HepG2 (cell line): ENCODE measurements at regions not wholly inside any gene's neighbourhood (a gene's known extent, or its start where the extent isn't known, plus 50 kb on each side); places are given as distances from the start of the nearest gene placed in this dataset.

ENCODE experiments used
- ATAC-seq: fragments of 200-7000 bp; cut with Tn5 transposase; 3 replicates; pipeline ENCODE4 v1.9.1; 2020; ENCODE audit warnings: mild to moderate bottlenecking, moderate library complexity
- BruUV-seq: library from RNA; stranded (reverse); fragments of 400-500 nt; replicated peaks from 2 replicates; lab custom pipeline; 2021; lab: Mats Ljungman, UMichigan
- CTCF ChIA-PET: fragments of 300-600 bp; formaldehyde crosslinking; extraction: SDS; loops from one replicate; lab custom pipeline; 2021; ENCODE audit warnings: low total read pairs, inconsistent platforms, low intra/inter-chr PET ratio; lab: Yijun Ruan, JAX
- POLR2A ChIA-PET: fragments of 350-600 bp; sonication (Branson Sonifier 250); formaldehyde crosslinking; loops from one replicate; lab custom pipeline; 2020; ENCODE audit warnings: antibody characterized with exemption, inconsistent platforms; lab: Yijun Ruan, JAX
- DNase-seq: peaks from one replicate; pipeline ENCODE4 v3.0.0-alpha.2; 2015; ENCODE audit warnings: low spot score
- FAIRE-seq: peaks from 3 replicates; lab custom pipeline; 2011; peaks lifted over from hg19 to GRCh38; lab: Jason Lieb, UNC
- H2AFZ ChIP-seq: one replicate; pipeline ENCODE4 v1.6.1; 2011; ENCODE audit warnings: low read length, inconsistent platforms
- H3K27ac ChIP-seq: fragments of 300-600 bp; 3 replicates; pipeline ENCODE4 v1.8.0; 2011; ENCODE audit warnings: mixed run types, mild to moderate bottlenecking, mixed read lengths, low read length, inconsistent platforms; ENCODE audit not compliant: insufficient read depth; ENCODE audit errors: extremely low read length
- H3K27me3 ChIP-seq, 2 experiments: fragments of 200-600 bp in 1 of 2; 2 replicates in 1 of 2; 3 replicates in 1 of 2; pipeline versions ENCODE4 v1.6.0 to v1.8.0; 2011; ENCODE audit warnings: low read length in 2 of 2, mild to moderate bottlenecking in 2 of 2, moderate library complexity in 2 of 2, inconsistent platforms in 1 of 2; ENCODE audit not compliant: insufficient read depth in 2 of 2, control insufficient read depth in 1 of 2
- H3K36me3 ChIP-seq, 2 experiments: fragments of 200-600 bp in 1 of 2; replicated peaks in 1 of 2; 2 replicates in 1 of 2; 3 replicates in 1 of 2; pipeline versions ENCODE4 v1.5.1 to v1.8.0; 2011; ENCODE audit warnings: low read length in 2 of 2, inconsistent platforms in 1 of 2; ENCODE audit not compliant: insufficient read depth in 2 of 2, control insufficient read depth in 1 of 2
- H3K4me1 ChIP-seq: 2 replicates; pipeline ENCODE4 v1.5.1; 2012; ENCODE audit warnings: low read length, inconsistent platforms; ENCODE audit not compliant: insufficient read depth
- H3K4me2 ChIP-seq: 2 replicates; pipeline ENCODE4 v1.6.0; 2011; ENCODE audit warnings: low read depth, low read length, inconsistent platforms
- H3K4me3 ChIP-seq, 3 experiments: fragments of 200-600 bp in 1 of 3; sonication (generic), shearing (Covaris generic) in 1 of 3; replicated peaks in 1 of 3; 2 replicates each; pipeline ENCODE4 v1.5.1; 2011 to 2016; ENCODE audit warnings: low read length in 3 of 3, inconsistent platforms in 2 of 3, low read depth in 2 of 3, mild to moderate bottlenecking in 2 of 3, control low read depth in 1 of 3, mixed read lengths in 1 of 3; ENCODE audit not compliant: insufficient read depth in 1 of 3
- H3K79me2 ChIP-seq: one replicate; pipeline ENCODE4 v1.6.1; 2011; ENCODE audit warnings: low read length, inconsistent platforms; ENCODE audit not compliant: insufficient read depth
- H3K9ac ChIP-seq: 2 replicates; pipeline ENCODE4 v1.6.0; 2011; ENCODE audit warnings: mild to moderate bottlenecking, low read depth, low read length, inconsistent platforms; ENCODE audit not compliant: insufficient read depth
- H3K9me3 ChIP-seq: 2 replicates; pipeline ENCODE4 v1.5.1; 2012; ENCODE audit warnings: mild to moderate bottlenecking, low read length
- H4K20me1 ChIP-seq: 2 replicates; pipeline ENCODE4 v1.6.0; 2011; ENCODE audit warnings: inconsistent platforms, mild to moderate bottlenecking, low read length, moderate library complexity; ENCODE audit not compliant: insufficient read depth
- GATA4 ChIP-seq: sonication (generic); IDR thresholded peaks from 2 replicates; pipeline ENCODE4 v1.6.1; 2016; ENCODE audit warnings: antibody characterized with exemption, low read depth, borderline replicate concordance
- PLRG1 ChIP-seq: fragments of 450-650 bp; conservative IDR thresholded peaks from 2 replicates; pipeline ENCODE4 v1.6.1; 2016
- SOX13 ChIP-seq, 3 experiments: fragments of 450-650 bp in 1 of 3; sonication (generic) in 1 of 3; formaldehyde crosslinking in 1 of 3; IDR thresholded peaks in 2 of 3; conservative IDR thresholded peaks in 1 of 3; 2 replicates each; pipeline versions ENCODE4 v1.5.0 to v1.6.1; 2016 to 2020; ENCODE audit warnings: antibody characterized with exemption in 1 of 3, mild to moderate bottlenecking in 1 of 3, missing compliant biosample characterization in 1 of 3, missing genetic modification reagents in 1 of 3, moderate library complexity in 1 of 3
- U2AF1 ChIP-seq: fragments of 200-400 bp; formaldehyde crosslinking; optimal IDR thresholded peaks from 2 replicates; pipeline ENCODE3; 2017; ENCODE audit warnings: mild to moderate bottlenecking, low read depth, low read length
- UBTF ChIP-seq: sonication (generic); formaldehyde crosslinking; IDR thresholded peaks from 2 replicates; pipeline ENCODE4 v1.4.0; 2020; ENCODE audit warnings: mild to moderate bottlenecking, missing genetic modification reagents
- ZNF713 ChIP-seq: sonication (generic); formaldehyde crosslinking; IDR thresholded peaks from 2 replicates; pipeline ENCODE4 v1.4.0; 2020; ENCODE audit warnings: mild to moderate bottlenecking, missing genetic modification reagents
- WGBS: methylation state at CpG from one replicate; pipeline ENCODE4 v1.1.6; 2017; ENCODE audit warnings: low lambda C conversion rate; 5-methylcytosine and 5-hydroxymethylcytosine counted together
- in situ Hi-C: cut with HindIII; loops from 2 replicates; pipeline ENCODE4 v1.10.0; 2017; ENCODE audit warnings: low pct_unique_long_range_greater_than_20kb; ENCODE audit not compliant: extremely low pct_ligation_motif_present
- intact Hi-C: fragments of 100-400 bp; cut with micrococcal nuclease; formaldehyde crosslinking; loops from one replicate; pipeline ENCODE4 v1.10.0; 2022; ENCODE audit not compliant: unreplicated experiment
- TF ChIP-seq, protein P1 (sequence below): sonication (generic); formaldehyde crosslinking; IDR thresholded peaks from 2 replicates; pipeline ENCODE4; 2020; ENCODE audit warnings: missing genetic modification reagents, mild to moderate bottlenecking, borderline replicate concordance
- TF ChIP-seq, protein P2 (sequence below): sonication (generic); formaldehyde crosslinking; IDR thresholded peaks from 2 replicates; pipeline ENCODE4 v1.8.0; 2022; ENCODE audit warnings: missing genetic modification reagents, mild to moderate bottlenecking, moderate library complexity, borderline replicate concordance

GRCh38 chr1:68953311-68953710, 456.4 kb upstream of the DEPDC1 start (continued):
- TF ChIP-seq UBTF (CRISPR knock-in tag): no peak
- TF ChIP-seq, protein P1, sequence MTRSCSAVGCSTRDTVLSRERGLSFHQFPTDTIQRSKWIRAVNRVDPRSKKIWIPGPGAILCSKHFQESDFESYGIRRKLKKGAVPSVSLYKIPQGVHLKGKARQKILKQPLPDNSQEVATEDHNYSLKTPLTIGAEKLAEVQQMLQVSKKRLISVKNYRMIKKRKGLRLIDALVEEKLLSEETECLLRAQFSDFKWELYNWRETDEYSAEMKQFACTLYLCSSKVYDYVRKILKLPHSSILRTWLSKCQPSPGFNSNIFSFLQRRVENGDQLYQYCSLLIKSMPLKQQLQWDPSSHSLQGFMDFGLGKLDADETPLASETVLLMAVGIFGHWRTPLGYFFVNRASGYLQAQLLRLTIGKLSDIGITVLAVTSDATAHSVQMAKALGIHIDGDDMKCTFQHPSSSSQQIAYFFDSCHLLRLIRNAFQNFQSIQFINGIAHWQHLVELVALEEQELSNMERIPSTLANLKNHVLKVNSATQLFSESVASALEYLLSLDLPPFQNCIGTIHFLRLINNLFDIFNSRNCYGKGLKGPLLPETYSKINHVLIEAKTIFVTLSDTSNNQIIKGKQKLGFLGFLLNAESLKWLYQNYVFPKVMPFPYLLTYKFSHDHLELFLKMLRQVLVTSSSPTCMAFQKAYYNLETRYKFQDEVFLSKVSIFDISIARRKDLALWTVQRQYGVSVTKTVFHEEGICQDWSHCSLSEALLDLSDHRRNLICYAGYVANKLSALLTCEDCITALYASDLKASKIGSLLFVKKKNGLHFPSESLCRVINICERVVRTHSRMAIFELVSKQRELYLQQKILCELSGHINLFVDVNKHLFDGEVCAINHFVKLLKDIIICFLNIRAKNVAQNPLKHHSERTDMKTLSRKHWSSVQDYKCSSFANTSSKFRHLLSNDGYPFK (CRISPR knock-in tag): no peak
- no peak for TF ChIP-seq U2AF1

- TF ChIP-seq ZNF713: no peak
- TF ChIP-seq, protein P2, sequence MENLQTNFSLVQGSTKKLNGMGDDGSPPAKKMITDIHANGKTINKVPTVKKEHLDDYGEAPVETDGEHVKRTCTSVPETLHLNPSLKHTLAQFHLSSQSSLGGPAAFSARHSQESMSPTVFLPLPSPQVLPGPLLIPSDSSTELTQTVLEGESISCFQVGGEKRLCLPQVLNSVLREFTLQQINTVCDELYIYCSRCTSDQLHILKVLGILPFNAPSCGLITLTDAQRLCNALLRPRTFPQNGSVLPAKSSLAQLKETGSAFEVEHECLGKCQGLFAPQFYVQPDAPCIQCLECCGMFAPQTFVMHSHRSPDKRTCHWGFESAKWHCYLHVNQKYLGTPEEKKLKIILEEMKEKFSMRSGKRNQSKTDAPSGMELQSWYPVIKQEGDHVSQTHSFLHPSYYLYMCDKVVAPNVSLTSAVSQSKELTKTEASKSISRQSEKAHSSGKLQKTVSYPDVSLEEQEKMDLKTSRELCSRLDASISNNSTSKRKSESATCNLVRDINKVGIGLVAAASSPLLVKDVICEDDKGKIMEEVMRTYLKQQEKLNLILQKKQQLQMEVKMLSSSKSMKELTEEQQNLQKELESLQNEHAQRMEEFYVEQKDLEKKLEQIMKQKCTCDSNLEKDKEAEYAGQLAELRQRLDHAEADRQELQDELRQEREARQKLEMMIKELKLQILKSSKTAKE (CRISPR knock-in tag): no peak
- no peak for TF ChIP-seq SOX13 (IDR thresholded peaks at IDR 0.05)
- TF ChIP-seq SOX13 (CRISPR knock-in tag; conservative IDR thresholded peaks at IDR 0.05 in 1 of 2, IDR thresholded peaks at IDR 0.05 in 1 of 2): no peak
- TF ChIP-seq GATA4: no peak
- TF ChIP-seq PLRG1: no peak
- no peak for ATAC-seq
- no peak overlapping the region for H3K9ac ChIP-seq
- no peak overlapping the region for H2AFZ ChIP-seq
- peaks cover 92% of the 10 kb centered on the region for H3K9me3 ChIP-seq
- H3K4me3 ChIP-seq: no peak overlapping the region
- in situ Hi-C loops: no loop called here
- POLR2A ChIA-PET: no interaction called here
- no peak overlapping the region for H3K4me2 ChIP-seq
- H3K27me3 ChIP-seq: no peaks in the 10 kb centered on the region
- intact Hi-C loops: no loop called here
- H3K27ac ChIP-seq: no peak overlapping the region
- CTCF ChIA-PET: no interaction called here
- H3K36me3 ChIP-seq: no peaks in the 10 kb centered on the region
- no peaks in the 10 kb centered on the region for H3K4me1 ChIP-seq
- no peaks in the 10 kb centered on the region for H3K79me2 ChIP-seq
- H4K20me1 ChIP-seq: no peaks in the 10 kb centered on the region
- BruUV-seq: no TSS peak
- no peak for DNase-seq
- WGBS: 42% methylated on average over 2 of the region's 2 CpGs
- no peak for FAIRE-seq
Observed at GRCh38 chr1:68954841-68955240, 458.0 kb upstream of the DEPDC1 start.
